ENCODE measurements at regions not wholly inside any gene's neighbourhood (a gene's known extent, or its start where the extent isn't known, plus 50 kb on each side); places are given as distances from the start of the nearest gene placed in this dataset.

GRCh38 chr13:64534302-64534701, 2695.8 kb downstream of the PCDH9 start:
- no peak for TF ChIP-seq NFYB (IDR thresholded peaks at IDR 0.05; ENCODE audit: insufficient read depth, low read depth, low read length)
- TF ChIP-seq, protein P1, sequence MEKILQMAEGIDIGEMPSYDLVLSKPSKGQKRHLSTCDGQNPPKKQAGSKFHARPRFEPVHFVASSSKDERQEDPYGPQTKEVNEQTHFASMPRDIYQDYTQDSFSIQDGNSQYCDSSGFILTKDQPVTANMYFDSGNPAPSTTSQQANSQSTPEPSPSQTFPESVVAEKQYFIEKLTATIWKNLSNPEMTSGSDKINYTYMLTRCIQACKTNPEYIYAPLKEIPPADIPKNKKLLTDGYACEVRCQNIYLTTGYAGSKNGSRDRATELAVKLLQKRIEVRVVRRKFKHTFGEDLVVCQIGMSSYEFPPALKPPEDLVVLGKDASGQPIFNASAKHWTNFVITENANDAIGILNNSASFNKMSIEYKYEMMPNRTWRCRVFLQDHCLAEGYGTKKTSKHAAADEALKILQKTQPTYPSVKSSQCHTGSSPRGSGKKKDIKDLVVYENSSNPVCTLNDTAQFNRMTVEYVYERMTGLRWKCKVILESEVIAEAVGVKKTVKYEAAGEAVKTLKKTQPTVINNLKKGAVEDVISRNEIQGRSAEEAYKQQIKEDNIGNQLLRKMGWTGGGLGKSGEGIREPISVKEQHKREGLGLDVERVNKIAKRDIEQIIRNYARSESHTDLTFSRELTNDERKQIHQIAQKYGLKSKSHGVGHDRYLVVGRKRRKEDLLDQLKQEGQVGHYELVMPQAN (conservative IDR thresholded peaks at IDR 0.05) = no peak
- TF ChIP-seq, protein P2, sequence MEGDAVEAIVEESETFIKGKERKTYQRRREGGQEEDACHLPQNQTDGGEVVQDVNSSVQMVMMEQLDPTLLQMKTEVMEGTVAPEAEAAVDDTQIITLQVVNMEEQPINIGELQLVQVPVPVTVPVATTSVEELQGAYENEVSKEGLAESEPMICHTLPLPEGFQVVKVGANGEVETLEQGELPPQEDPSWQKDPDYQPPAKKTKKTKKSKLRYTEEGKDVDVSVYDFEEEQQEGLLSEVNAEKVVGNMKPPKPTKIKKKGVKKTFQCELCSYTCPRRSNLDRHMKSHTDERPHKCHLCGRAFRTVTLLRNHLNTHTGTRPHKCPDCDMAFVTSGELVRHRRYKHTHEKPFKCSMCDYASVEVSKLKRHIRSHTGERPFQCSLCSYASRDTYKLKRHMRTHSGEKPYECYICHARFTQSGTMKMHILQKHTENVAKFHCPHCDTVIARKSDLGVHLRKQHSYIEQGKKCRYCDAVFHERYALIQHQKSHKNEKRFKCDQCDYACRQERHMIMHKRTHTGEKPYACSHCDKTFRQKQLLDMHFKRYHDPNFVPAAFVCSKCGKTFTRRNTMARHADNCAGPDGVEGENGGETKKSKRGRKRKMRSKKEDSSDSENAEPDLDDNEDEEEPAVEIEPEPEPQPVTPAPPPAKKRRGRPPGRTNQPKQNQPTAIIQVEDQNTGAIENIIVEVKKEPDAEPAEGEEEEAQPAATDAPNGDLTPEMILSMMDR (IDR thresholded peaks at IDR 0.05 in 2 of 3, conservative IDR thresholded peaks at IDR 0.05 in 1 of 3; ENCODE audit: control insufficient read depth in 2 of 3, extremely low read depth in 1 of 3, insufficient read depth in 1 of 3, low read depth in 3 of 3, low read length in 3 of 3) = no peak
- TF ChIP-seq RCOR1 (conservative IDR thresholded peaks at IDR 0.05; ENCODE audit: low read depth, low read length) = no peak
- TF ChIP-seq, protein P3, sequence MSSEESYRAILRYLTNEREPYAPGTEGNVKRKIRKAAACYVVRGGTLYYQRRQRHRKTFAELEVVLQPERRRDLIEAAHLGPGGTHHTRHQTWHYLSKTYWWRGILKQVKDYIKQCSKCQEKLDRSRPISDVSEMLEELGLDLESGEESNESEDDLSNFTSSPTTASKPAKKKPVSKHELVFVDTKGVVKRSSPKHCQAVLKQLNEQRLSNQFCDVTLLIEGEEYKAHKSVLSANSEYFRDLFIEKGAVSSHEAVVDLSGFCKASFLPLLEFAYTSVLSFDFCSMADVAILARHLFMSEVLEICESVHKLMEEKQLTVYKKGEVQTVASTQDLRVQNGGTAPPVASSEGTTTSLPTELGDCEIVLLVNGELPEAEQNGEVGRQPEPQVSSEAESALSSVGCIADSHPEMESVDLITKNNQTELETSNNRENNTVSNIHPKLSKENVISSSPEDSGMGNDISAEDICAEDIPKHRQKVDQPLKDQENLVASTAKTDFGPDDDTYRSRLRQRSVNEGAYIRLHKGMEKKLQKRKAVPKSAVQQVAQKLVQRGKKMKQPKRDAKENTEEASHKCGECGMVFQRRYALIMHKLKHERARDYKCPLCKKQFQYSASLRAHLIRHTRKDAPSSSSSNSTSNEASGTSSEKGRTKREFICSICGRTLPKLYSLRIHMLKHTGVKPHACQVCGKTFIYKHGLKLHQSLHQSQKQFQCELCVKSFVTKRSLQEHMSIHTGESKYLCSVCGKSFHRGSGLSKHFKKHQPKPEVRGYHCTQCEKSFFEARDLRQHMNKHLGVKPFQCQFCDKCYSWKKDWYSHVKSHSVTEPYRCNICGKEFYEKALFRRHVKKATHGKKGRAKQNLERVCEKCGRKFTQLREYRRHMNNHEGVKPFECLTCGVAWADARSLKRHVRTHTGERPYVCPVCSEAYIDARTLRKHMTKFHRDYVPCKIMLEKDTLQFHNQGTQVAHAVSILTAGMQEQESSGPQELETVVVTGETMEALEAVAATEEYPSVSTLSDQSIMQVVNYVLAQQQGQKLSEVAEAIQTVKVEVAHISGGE (CRISPR knock-in tag; IDR thresholded peaks at IDR 0.05) = no peak
- TF ChIP-seq MXI1 (IDR thresholded peaks at IDR 0.05; ENCODE audit: low read depth, low read length) = no peak
- no peak for TF ChIP-seq RAD21 (IDR thresholded peaks at IDR 0.05; ENCODE audit: insufficient read depth, low read depth, low read length)
- TF ChIP-seq YY1 (IDR thresholded peaks at IDR 0.05; ENCODE audit: low read depth, low read length) = no peak
- no peak for TF ChIP-seq ZNF274 (IDR thresholded peaks at IDR 0.05; ENCODE audit: insufficient read depth, insufficient read length)
- TF ChIP-seq POLR2A (IDR thresholded peaks at IDR 0.05; ENCODE audit: low read depth, low read length) = no peak
- no peak for TF ChIP-seq PRDM15 (CRISPR knock-in tag; IDR thresholded peaks at IDR 0.05)
- no peak for TF ChIP-seq BCLAF1 (IDR thresholded peaks at IDR 0.05)
- TF ChIP-seq LARP7 (IDR thresholded peaks at IDR 0.05) = no peak
